Adrenal gland (tissue), 9 donors: ENCODE measurements at regions not wholly inside any gene's neighbourhood (a gene's known extent, or its start where the extent isn't known, plus 50 kb on each side); places are given as distances from the start of the nearest gene placed in this dataset.

Experiments
- DNase-seq, 7 donors: peaks; one replicate each; pipeline ENCODE4 v3.0.0-alpha.2; 2019 to 2020
- H3K27ac ChIP-seq, 5 donors: fragments of 200-600 bp; sonication (generic) in 4 of 5; 1 replicate in 3 of 5; 2 replicates in 2 of 5; pipeline versions ENCODE4 v1.5.1 to v1.8.0; 2016 to 2020; ENCODE audit warnings: mild to moderate bottlenecking in 1 of 5
- H3K27me3 ChIP-seq: fragments of 200-600 bp; 2 replicates; pipeline ENCODE4 v1.8.0; 2021
- H3K36me3 ChIP-seq, 2 donors: fragments of 200-600 bp; replicated peaks in 1 of 2; 1 replicate in 1 of 2; 2 replicates in 1 of 2; pipeline versions ENCODE4 v1.5.1 to v1.8.0; 2018 to 2022
- H3K4me1 ChIP-seq, 2 donors: fragments of 200-600 bp; replicated peaks in 1 of 2; 1 replicate in 1 of 2; 2 replicates in 1 of 2; pipeline versions ENCODE4 v1.5.1 to v1.8.0; 2018 to 2021
- H3K4me3 ChIP-seq, 4 donors: fragments of 200-600 bp; sonication (generic) in 3 of 4; one replicate each; pipeline ENCODE4 v1.5.1; 2016 to 2018
- H3K9me3 ChIP-seq, 3 donors: fragments of 200-600 bp; sonication (generic) in 1 of 3; replicated peaks in 1 of 3; 1 replicate in 2 of 3; 2 replicates in 1 of 3; pipeline versions ENCODE4 v1.5.1 to v1.8.0; 2016 to 2021
- POLR2A ChIP-seq, 2 donors: fragments of 450-650 bp; IDR thresholded peaks; one replicate each; pipeline ENCODE4 v1.6.1; 2017; ENCODE audit warnings: antibody characterized with exemption in 2 of 2, mild to moderate bottlenecking in 2 of 2, moderate library complexity in 1 of 2
- WGBS, 4 donors: extraction: QIAGEN DNeasy Blood & Tissue Kit in 2 of 4; methylation state at CpG; one replicate each; pipeline versions ENCODE4 v1.1.5 to v1.1.7; 2013 to 2017; 5-methylcytosine and 5-hydroxymethylcytosine counted together
- intact Hi-C, 2 donors: fragments of 100-400 bp; cut with DNase I; formaldehyde crosslinking; loops; one replicate each; pipeline versions ENCODE4 v1.14.1 to v1.15.0; 2022 to 2023
- TF ChIP-seq, protein P1 (sequence below), 6 experiments: fragments of 450-650 bp in 4 of 6; fragments of 200-600 bp in 2 of 6; sonication (generic) in 1 of 6; IDR thresholded peaks; 1 replicate in 5 of 6; 2 replicates in 1 of 6; pipeline versions ENCODE4 v1.5.1 to v1.8.0; 2016 to 2021; ENCODE audit warnings: antibody characterized with exemption in 6 of 6, mild to moderate bottlenecking in 2 of 6, moderate library complexity in 1 of 6
- donor health status: healthy with polysubstance abuse.
- donor health status: Bipolar disorder and iron deficiency.
- donor health status: DM: yes; HTN: yes; CAD: no.
- donor health status: DM: no; HTN: no; CAD: no.
- donor health status: DM: no; HTN: no; CAD: no.

DNA sequence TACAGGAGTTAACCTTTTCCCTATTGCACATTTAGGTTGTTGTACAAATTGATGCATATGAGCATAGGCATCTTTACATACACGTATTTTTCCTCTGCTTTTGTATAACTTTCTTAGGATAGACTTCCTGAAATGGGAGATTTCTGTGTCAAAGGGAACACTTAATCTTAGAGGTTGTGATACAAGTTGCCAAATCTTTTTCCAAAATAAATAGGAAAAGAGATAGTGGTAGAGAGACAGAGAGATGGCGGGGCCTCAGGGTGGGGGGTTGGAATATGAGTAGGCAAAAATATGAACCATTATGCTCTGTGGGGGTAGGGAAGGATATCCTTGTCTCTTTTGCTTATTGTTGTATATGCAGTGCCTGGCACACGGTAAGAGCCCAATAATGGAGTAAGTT, 70.7 kb upstream of the UBE2E1 start:
- Histone ChIP-seq H3K4me1 (peaks cover 0 to 9% of the 10 kb centered on the region in 2 donors), H3K27me3 (no peaks in the 10 kb centered on the region), H3K4me3 (no peak overlapping the region), H3K27ac (peak overlapping the region in 1 of 5 donors; percentile 42), H3K36me3 (no peaks in the 10 kb centered on the region), H3K9me3 (no peaks in the 10 kb centered on the region)
- intact Hi-C loops: no loop called here
- WGBS, 4 donors: 52 to 65% (median 61%) methylated on average over 3 of the region's 3 CpGs
- DNase-seq: no peak
- no peak for TF ChIP-seq POLR2A (IDR thresholded peaks at IDR 0.05)
- TF ChIP-seq, protein P1, sequence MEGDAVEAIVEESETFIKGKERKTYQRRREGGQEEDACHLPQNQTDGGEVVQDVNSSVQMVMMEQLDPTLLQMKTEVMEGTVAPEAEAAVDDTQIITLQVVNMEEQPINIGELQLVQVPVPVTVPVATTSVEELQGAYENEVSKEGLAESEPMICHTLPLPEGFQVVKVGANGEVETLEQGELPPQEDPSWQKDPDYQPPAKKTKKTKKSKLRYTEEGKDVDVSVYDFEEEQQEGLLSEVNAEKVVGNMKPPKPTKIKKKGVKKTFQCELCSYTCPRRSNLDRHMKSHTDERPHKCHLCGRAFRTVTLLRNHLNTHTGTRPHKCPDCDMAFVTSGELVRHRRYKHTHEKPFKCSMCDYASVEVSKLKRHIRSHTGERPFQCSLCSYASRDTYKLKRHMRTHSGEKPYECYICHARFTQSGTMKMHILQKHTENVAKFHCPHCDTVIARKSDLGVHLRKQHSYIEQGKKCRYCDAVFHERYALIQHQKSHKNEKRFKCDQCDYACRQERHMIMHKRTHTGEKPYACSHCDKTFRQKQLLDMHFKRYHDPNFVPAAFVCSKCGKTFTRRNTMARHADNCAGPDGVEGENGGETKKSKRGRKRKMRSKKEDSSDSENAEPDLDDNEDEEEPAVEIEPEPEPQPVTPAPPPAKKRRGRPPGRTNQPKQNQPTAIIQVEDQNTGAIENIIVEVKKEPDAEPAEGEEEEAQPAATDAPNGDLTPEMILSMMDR (IDR thresholded peaks at IDR 0.05): no peak

DNA sequence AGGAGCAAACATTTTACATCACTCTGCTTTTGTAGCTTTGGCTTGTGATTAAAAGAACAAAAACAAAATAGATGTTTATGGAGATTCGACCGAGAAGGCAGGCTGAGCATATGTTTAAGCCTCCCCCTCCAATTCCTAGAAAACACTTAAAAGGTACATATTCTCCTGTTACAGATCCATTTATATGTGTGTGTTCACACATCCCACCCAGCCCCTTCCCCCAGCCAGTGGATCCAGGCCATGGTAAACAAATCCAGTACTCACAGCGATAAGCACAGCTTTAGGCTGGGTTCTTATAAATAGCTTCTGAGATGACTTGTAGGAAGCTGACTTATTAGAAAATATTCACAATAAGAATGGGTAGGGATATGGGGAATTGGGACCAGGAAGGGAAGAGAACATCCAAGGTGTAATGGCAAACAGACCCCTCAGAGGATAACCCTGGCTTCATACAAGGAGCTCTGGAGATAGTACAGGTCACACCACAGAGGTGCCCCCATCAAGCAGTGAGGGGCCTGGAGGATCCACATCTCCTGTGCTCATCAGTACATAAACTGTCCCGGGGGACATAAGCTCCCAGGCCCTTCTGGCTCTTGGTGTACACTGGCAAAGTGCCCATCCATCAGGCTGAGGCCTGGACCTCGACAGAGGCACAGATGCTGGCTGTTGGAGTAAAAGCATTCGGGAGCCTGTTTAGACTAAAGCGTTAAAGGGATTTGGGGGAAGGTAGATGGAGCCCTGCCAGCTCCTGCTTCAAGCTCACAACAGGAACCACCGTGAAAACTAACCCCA, 70.0 kb upstream of the UBE2E1 start:
- no peaks in the 10 kb centered on the region for H3K9me3 ChIP-seq
- H3K27ac ChIP-seq: peak overlapping the region in 2 of 5 donors; percentile 17 to 42
- WGBS, 4 donors: 62 to 71% (median 68%) methylated on average over 7 to 8 of the region's 8 CpGs
- TF ChIP-seq POLR2A (IDR thresholded peaks at IDR 0.05): no peak
- TF ChIP-seq, protein P1 (IDR thresholded peaks at IDR 0.05): no peak
- H3K27me3 ChIP-seq: no peaks in the 10 kb centered on the region
- no peak overlapping the region for H3K4me3 ChIP-seq
- H3K36me3 ChIP-seq: no peaks in the 10 kb centered on the region
- H3K4me1 ChIP-seq: peaks cover 0 to 15% of the 10 kb centered on the region in 2 donors
- DNase-seq: peak in 2 of 7 donors; percentile 22 to 34
- intact Hi-C loops: no loop called here

DNA sequence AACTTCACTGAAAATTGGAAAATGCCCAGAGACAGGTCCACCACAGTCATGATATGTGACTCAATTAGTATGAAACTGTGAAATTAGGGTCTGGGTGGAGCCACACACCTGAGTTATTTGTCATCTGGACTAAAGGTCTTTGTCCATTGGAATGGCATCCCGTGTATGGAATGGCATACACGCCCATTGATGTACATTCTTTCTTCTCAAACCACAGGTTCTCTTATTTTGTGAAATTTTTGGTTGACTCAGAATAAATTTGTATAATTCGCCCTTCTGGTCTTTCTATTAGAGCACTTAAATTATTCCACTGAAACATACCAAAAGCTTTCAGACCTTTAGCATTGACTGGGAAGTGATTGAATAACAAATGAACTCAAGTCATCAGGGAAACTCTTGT, 66.8 kb upstream of the UBE2E1 start:
- no peak overlapping the region for H3K4me3 ChIP-seq
- no peaks in the 10 kb centered on the region for H3K36me3 ChIP-seq
- H3K27me3 ChIP-seq: peaks cover 9% of the 10 kb centered on the region
- WGBS, 4 donors: 83 to 93% (median 89%) methylated on average over 3 of the region's 3 CpGs
- H3K27ac ChIP-seq: no peak overlapping the region
- H3K9me3 ChIP-seq: no peaks in the 10 kb centered on the region
- peak in 1 of 7 donors; percentile 9 for DNase-seq
- TF ChIP-seq, protein P1 (IDR thresholded peaks at IDR 0.05): no peak
- no peak for TF ChIP-seq POLR2A (IDR thresholded peaks at IDR 0.05)
- peaks cover 0 to 15% of the 10 kb centered on the region in 2 donors for H3K4me1 ChIP-seq
- intact Hi-C loops: no loop called here

DNA sequence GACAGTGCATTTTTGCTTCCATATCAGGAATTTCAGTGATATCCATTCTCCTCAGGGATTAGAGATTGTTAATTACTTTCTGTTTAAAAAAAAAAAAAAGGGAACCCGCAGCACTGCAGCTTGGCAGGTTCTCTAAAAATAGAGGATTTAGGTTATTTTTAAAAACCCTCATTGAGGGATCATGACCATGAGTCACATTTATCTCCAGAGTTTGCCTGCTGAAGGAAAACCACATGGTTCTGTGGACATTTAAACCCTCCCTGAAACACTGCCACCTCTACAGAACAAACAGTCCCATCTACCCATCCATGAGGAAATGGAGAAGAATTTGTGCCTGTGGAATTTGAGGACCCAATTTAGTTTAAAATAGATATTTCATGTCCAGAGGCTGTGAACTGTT, 66.2 kb upstream of the UBE2E1 start:
- Histone ChIP-seq H3K36me3 (no peaks in the 10 kb centered on the region), H3K27me3 (peaks cover 9% of the 10 kb centered on the region), H3K9me3 (no peaks in the 10 kb centered on the region), H3K27ac (no peak overlapping the region), H3K4me3 (no peak overlapping the region), H3K4me1 (peaks cover 0 to 15% of the 10 kb centered on the region in 2 donors)
- intact Hi-C loops: no loop called here
- DNase-seq: peak in 2 of 7 donors; percentile 13 to 25
- WGBS, 4 donors: 0 to 19% (median 15%) methylated on average over 1 of the region's 1 CpG
- TF ChIP-seq POLR2A (IDR thresholded peaks at IDR 0.05): no peak
- TF ChIP-seq, protein P1 (IDR thresholded peaks at IDR 0.05): no peak
